HEK293 (cell line): ENCODE measurements at regions not wholly inside any gene's neighbourhood (a gene's known extent, or its start where the extent isn't known, plus 50 kb on each side); places are given as distances from the start of the nearest gene placed in this dataset.

ENCODE experiments used
- CTCF ChIA-PET: fragments of 350-600 bp; formaldehyde crosslinking; extraction: SDS; loops from one replicate; lab custom pipeline; 2021; ENCODE audit warnings: antibody characterized with exemption; lab: Yijun Ruan, JAX
- POLR2A ChIA-PET: fragments of 300-600 bp; formaldehyde crosslinking; extraction: SDS; loops from one replicate; lab custom pipeline; 2020; ENCODE audit warnings: antibody characterized with exemption, inconsistent platforms; lab: Yijun Ruan, JAX
- H3K27ac ChIP-seq: fragments of 200-500 bp; sonication (Bioruptor generic); 2 replicates; pipeline ENCODE4 v1.5.1; 2014; ENCODE audit warnings: low read depth, low read length, control low read depth, inconsistent platforms; ENCODE audit errors: extremely low read depth
- H3K36me3 ChIP-seq, 2 experiments: fragments of 200-500 bp in 1 of 2; sonication (Bioruptor generic) in 1 of 2; 1 replicate in 1 of 2; 2 replicates in 1 of 2; pipeline ENCODE4 v1.5.1; 2014 to 2017; ENCODE audit warnings: inconsistent platforms in 2 of 2, low read length in 2 of 2; ENCODE audit not compliant: control insufficient read depth in 2 of 2, insufficient read depth in 1 of 2
- H3K4me1 ChIP-seq: fragments of 200-500 bp; sonication (Bioruptor generic); 2 replicates; pipeline ENCODE4 v1.5.1; 2014; ENCODE audit warnings: mild to moderate bottlenecking, low read length, inconsistent platforms; ENCODE audit not compliant: control insufficient read depth, insufficient read depth
- H3K4me3 ChIP-seq: 2 replicates; pipeline ENCODE4 v1.5.1; 2011; ENCODE audit warnings: low read depth, mild to moderate bottlenecking, control low read depth, low read length, moderate library complexity
- H3K9me3 ChIP-seq: fragments of 200-500 bp; sonication (Bioruptor generic); 2 replicates; pipeline ENCODE4 v1.5.1; 2014; ENCODE audit warnings: low read depth, low read length, inconsistent platforms; ENCODE audit not compliant: control insufficient read depth, insufficient read depth
- HOXA7 ChIP-seq: sonication (generic); formaldehyde crosslinking; IDR thresholded peaks from 2 replicates; pipeline ENCODE4 v1.8.1; 2022; ENCODE audit warnings: missing genetic modification reagents, borderline replicate concordance
- IKZF3 ChIP-seq: fragments of 450-650 bp; IDR thresholded peaks from 2 replicates; pipeline ENCODE4 v1.5.0; 2018; ENCODE audit warnings: missing biosample characterization, mild to moderate bottlenecking, missing genetic modification characterization, moderate library complexity
- PRDM1 ChIP-seq: fragments of 450-650 bp; formaldehyde crosslinking; IDR thresholded peaks from 2 replicates; pipeline ENCODE4; 2016; ENCODE audit warnings: missing biosample characterization, missing genetic modification characterization
- SALL2 ChIP-seq: fragments of 450-650 bp; formaldehyde crosslinking; IDR thresholded peaks from 2 replicates; pipeline ENCODE4 v1.5.0; 2017; ENCODE audit warnings: missing biosample characterization, mild to moderate bottlenecking, missing genetic modification characterization, borderline replicate concordance
- ZBTB7A ChIP-seq: fragments of 450-650 bp; formaldehyde crosslinking; IDR thresholded peaks from 2 replicates; pipeline ENCODE4 v1.5.1; 2016; ENCODE audit warnings: low read depth, missing biosample characterization, missing genetic modification characterization
- ZFP37 ChIP-seq: fragments of 450-650 bp; formaldehyde crosslinking; IDR thresholded peaks from 2 replicates; pipeline ENCODE4 v1.5.1; 2016; ENCODE audit warnings: missing biosample characterization, missing genetic modification characterization
- ZNF155 ChIP-seq: fragments of 450-650 bp; formaldehyde crosslinking; IDR thresholded peaks from 2 replicates; pipeline ENCODE4 v1.5.1; 2016; ENCODE audit warnings: missing biosample characterization, missing genetic modification characterization
- ZNF16 ChIP-seq: fragments of 450-650 bp; formaldehyde crosslinking; IDR thresholded peaks from 2 replicates; pipeline ENCODE4 v1.5.1; 2016; ENCODE audit warnings: low read depth, missing biosample characterization, missing genetic modification characterization
- ZNF221 ChIP-seq: fragments of 450-650 bp; formaldehyde crosslinking; IDR thresholded peaks from 2 replicates; pipeline ENCODE4 v1.5.1; 2017; ENCODE audit warnings: missing biosample characterization, missing genetic modification characterization, borderline replicate concordance
- ZNF394 ChIP-seq: fragments of 450-650 bp; formaldehyde crosslinking; IDR thresholded peaks from 2 replicates; pipeline ENCODE4 v1.5.1; 2016; ENCODE audit warnings: missing biosample characterization, missing genetic modification characterization, mild to moderate bottlenecking, moderate library complexity, borderline replicate concordance
- ZNF558 ChIP-seq: fragments of 450-650 bp; formaldehyde crosslinking; IDR thresholded peaks from 2 replicates; pipeline ENCODE4 v1.5.1; 2016; ENCODE audit warnings: missing biosample characterization, missing genetic modification characterization
- ZNF610 ChIP-seq: fragments of 450-650 bp; formaldehyde crosslinking; IDR thresholded peaks from 2 replicates; pipeline ENCODE4 v1.5.1; 2016; ENCODE audit warnings: missing biosample characterization, missing genetic modification characterization, borderline replicate concordance
- ZNF621 ChIP-seq: fragments of 450-650 bp; formaldehyde crosslinking; IDR thresholded peaks from 2 replicates; pipeline ENCODE4 v1.5.1; 2017; ENCODE audit warnings: missing biosample characterization, missing genetic modification characterization
- ZNF792 ChIP-seq: fragments of 450-650 bp; formaldehyde crosslinking; IDR thresholded peaks from 2 replicates; pipeline ENCODE4 v1.5.1; 2016; ENCODE audit warnings: missing biosample characterization, missing genetic modification characterization
- TF ChIP-seq, protein P1 (sequence below): fragments of 450-650 bp; formaldehyde crosslinking; IDR thresholded peaks from 2 replicates; pipeline ENCODE4 v1.5.1; 2016; ENCODE audit warnings: missing biosample characterization, missing genetic modification characterization
- TF ChIP-seq, protein P2 (sequence below): fragments of 450-650 bp; formaldehyde crosslinking; IDR thresholded peaks from 2 replicates; pipeline ENCODE4 v1.5.1; 2016; ENCODE audit warnings: missing biosample characterization, missing genetic modification characterization
- TF ChIP-seq, protein P3 (sequence below): fragments of 450-650 bp; formaldehyde crosslinking; IDR thresholded peaks from 2 replicates; pipeline ENCODE4 v1.5.1; 2016; ENCODE audit warnings: missing biosample characterization, missing genetic modification characterization
- TF ChIP-seq, protein P4 (sequence below): fragments of 450-650 bp; formaldehyde crosslinking; IDR thresholded peaks from 2 replicates; pipeline ENCODE4 v1.5.1; 2017; ENCODE audit warnings: missing biosample characterization, missing genetic modification characterization
- TF ChIP-seq, protein P5 (sequence below): fragments of 450-650 bp; formaldehyde crosslinking; IDR thresholded peaks from 2 replicates; pipeline ENCODE4 v1.5.1; 2016; ENCODE audit warnings: missing biosample characterization, missing genetic modification characterization
- TF ChIP-seq, protein P6 (sequence below): fragments of 450-650 bp; formaldehyde crosslinking; IDR thresholded peaks from 2 replicates; pipeline ENCODE4 v1.5.1; 2016; ENCODE audit warnings: missing biosample characterization, missing genetic modification characterization

DNA sequence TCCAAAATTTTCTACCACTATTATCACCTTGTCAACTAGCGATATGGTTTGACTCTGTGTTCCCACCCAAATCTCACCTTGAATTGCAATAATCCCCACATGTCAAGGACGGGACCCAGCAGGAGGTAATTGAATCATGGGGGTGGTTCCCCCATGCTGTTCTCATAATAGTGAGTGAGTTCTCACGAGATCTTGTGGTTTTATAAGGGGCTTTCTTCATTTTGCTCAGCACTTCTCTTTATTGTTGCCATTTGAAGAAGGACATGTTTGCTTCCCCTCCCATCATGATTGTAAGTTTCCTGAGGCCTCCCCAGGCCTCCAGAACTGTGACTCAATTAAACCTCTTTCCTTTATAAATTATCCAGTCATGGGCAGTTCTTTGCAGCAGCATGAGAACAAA is 73.5 kb upstream of the ZC3H12C start:
- CTCF ChIA-PET, result no interaction called here
- no peak overlapping the region for H3K4me3 ChIP-seq
- no peaks in the 10 kb centered on the region for H3K36me3 ChIP-seq
- no peaks in the 10 kb centered on the region for H3K4me1 ChIP-seq
- no peaks in the 10 kb centered on the region for H3K9me3 ChIP-seq
- no peak overlapping the region for H3K27ac ChIP-seq
- TF ChIP-seq, protein P1, sequence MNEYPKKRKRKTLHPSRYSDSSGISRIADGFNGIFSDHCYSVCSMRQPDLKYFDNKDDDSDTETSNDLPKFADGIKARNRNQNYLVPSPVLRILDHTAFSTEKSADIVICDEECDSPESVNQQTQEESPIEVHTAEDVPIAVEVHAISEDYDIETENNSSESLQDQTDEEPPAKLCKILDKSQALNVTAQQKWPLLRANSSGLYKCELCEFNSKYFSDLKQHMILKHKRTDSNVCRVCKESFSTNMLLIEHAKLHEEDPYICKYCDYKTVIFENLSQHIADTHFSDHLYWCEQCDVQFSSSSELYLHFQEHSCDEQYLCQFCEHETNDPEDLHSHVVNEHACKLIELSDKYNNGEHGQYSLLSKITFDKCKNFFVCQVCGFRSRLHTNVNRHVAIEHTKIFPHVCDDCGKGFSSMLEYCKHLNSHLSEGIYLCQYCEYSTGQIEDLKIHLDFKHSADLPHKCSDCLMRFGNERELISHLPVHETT (tag by site-specific recombination), result no peak
- TF ChIP-seq ZNF558 (tag by site-specific recombination), result no peak
- TF ChIP-seq ZNF221 (tag by site-specific recombination), result no peak
- TF ChIP-seq IKZF3 (tag by site-specific recombination), result no peak
- no peak for TF ChIP-seq ZNF610 (tag by site-specific recombination)
- TF ChIP-seq, protein P2, sequence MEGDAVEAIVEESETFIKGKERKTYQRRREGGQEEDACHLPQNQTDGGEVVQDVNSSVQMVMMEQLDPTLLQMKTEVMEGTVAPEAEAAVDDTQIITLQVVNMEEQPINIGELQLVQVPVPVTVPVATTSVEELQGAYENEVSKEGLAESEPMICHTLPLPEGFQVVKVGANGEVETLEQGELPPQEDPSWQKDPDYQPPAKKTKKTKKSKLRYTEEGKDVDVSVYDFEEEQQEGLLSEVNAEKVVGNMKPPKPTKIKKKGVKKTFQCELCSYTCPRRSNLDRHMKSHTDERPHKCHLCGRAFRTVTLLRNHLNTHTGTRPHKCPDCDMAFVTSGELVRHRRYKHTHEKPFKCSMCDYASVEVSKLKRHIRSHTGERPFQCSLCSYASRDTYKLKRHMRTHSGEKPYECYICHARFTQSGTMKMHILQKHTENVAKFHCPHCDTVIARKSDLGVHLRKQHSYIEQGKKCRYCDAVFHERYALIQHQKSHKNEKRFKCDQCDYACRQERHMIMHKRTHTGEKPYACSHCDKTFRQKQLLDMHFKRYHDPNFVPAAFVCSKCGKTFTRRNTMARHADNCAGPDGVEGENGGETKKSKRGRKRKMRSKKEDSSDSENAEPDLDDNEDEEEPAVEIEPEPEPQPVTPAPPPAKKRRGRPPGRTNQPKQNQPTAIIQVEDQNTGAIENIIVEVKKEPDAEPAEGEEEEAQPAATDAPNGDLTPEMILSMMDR (tag by site-specific recombination), result no peak
- TF ChIP-seq PRDM1 (tag by site-specific recombination), result no peak
- no peak for TF ChIP-seq ZNF155 (tag by site-specific recombination)
- TF ChIP-seq ZNF394, result no peak
- no peak for TF ChIP-seq HOXA7
- TF ChIP-seq, protein P3, sequence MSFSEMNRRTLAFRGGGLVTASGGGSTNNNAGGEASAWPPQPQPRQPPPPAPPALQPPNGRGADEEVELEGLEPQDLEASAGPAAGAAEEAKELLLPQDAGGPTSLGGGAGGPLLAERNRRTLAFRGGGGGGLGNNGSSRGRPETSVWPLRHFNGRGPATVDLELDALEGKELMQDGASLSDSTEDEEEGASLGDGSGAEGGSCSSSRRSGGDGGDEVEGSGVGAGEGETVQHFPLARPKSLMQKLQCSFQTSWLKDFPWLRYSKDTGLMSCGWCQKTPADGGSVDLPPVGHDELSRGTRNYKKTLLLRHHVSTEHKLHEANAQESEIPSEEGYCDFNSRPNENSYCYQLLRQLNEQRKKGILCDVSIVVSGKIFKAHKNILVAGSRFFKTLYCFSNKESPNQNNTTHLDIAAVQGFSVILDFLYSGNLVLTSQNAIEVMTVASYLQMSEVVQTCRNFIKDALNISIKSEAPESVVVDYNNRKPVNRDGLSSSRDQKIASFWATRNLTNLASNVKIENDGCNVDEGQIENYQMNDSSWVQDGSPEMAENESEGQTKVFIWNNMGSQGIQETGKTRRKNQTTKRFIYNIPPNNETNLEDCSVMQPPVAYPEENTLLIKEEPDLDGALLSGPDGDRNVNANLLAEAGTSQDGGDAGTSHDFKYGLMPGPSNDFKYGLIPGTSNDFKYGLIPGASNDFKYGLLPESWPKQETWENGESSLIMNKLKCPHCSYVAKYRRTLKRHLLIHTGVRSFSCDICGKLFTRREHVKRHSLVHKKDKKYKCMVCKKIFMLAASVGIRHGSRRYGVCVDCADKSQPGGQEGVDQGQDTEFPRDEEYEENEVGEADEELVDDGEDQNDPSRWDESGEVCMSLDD (tag by site-specific recombination), result no peak
- TF ChIP-seq, protein P4, sequence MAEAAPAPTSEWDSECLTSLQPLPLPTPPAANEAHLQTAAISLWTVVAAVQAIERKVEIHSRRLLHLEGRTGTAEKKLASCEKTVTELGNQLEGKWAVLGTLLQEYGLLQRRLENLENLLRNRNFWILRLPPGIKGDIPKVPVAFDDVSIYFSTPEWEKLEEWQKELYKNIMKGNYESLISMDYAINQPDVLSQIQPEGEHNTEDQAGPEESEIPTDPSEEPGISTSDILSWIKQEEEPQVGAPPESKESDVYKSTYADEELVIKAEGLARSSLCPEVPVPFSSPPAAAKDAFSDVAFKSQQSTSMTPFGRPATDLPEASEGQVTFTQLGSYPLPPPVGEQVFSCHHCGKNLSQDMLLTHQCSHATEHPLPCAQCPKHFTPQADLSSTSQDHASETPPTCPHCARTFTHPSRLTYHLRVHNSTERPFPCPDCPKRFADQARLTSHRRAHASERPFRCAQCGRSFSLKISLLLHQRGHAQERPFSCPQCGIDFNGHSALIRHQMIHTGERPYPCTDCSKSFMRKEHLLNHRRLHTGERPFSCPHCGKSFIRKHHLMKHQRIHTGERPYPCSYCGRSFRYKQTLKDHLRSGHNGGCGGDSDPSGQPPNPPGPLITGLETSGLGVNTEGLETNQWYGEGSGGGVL (tag by site-specific recombination), result no peak
- TF ChIP-seq ZBTB7A, result no peak
- TF ChIP-seq ZFP37 (tag by site-specific recombination), result no peak
- no peak for TF ChIP-seq ZNF16 (tag by site-specific recombination)
- TF ChIP-seq ZNF621 (tag by site-specific recombination), result no peak
- TF ChIP-seq, protein P5, sequence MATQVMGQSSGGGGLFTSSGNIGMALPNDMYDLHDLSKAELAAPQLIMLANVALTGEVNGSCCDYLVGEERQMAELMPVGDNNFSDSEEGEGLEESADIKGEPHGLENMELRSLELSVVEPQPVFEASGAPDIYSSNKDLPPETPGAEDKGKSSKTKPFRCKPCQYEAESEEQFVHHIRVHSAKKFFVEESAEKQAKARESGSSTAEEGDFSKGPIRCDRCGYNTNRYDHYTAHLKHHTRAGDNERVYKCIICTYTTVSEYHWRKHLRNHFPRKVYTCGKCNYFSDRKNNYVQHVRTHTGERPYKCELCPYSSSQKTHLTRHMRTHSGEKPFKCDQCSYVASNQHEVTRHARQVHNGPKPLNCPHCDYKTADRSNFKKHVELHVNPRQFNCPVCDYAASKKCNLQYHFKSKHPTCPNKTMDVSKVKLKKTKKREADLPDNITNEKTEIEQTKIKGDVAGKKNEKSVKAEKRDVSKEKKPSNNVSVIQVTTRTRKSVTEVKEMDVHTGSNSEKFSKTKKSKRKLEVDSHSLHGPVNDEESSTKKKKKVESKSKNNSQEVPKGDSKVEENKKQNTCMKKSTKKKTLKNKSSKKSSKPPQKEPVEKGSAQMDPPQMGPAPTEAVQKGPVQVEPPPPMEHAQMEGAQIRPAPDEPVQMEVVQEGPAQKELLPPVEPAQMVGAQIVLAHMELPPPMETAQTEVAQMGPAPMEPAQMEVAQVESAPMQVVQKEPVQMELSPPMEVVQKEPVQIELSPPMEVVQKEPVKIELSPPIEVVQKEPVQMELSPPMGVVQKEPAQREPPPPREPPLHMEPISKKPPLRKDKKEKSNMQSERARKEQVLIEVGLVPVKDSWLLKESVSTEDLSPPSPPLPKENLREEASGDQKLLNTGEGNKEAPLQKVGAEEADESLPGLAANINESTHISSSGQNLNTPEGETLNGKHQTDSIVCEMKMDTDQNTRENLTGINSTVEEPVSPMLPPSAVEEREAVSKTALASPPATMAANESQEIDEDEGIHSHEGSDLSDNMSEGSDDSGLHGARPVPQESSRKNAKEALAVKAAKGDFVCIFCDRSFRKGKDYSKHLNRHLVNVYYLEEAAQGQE (tag by site-specific recombination), result no peak
- TF ChIP-seq ZNF792 (tag by site-specific recombination), result no peak
- no peak for TF ChIP-seq SALL2 (tag by site-specific recombination)
- TF ChIP-seq, protein P6, sequence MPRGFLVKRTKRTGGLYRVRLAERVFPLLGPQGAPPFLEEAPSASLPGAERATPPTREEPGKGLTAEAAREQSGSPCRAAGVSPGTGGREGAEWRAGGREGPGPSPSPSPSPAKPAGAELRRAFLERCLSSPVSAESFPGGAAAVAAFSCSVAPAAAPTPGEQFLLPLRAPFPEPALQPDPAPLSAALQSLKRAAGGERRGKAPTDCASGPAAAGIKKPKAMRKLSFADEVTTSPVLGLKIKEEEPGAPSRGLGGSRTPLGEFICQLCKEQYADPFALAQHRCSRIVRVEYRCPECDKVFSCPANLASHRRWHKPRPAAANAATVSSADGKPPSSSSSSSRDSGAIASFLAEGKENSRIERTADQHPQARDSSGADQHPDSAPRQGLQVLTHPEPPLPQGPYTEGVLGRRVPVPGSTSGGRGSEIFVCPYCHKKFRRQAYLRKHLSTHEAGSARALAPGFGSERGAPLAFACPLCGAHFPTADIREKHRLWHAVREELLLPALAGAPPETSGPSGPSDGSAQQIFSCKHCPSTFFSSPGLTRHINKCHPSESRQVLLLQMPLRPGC (tag by site-specific recombination), result no peak
- TF ChIP-seq, all 188 proteins: peak for 0
- POLR2A ChIA-PET, result no interaction called here
